Activated CD8-positive, alpha-beta T cell treated with anti-CD3 and anti-CD28 coated beads for 36 hours (primary cell): ENCODE measurements at regions not wholly inside any gene's neighbourhood (a gene's known extent, or its start where the extent isn't known, plus 50 kb on each side); places are given as distances from the start of the nearest gene placed in this dataset.

Source experiments
- ATAC-seq: fragments of 200-7000 bp; cut with Tn5 transposase; one replicate; pipeline ENCODE4 v1.10.0; 2021; ENCODE audit warnings: mild to moderate bottlenecking, moderate library complexity
- CTCF ChIA-PET: fragments of 350-600 bp; sonication (Branson Sonifier 250); formaldehyde crosslinking; loops from one replicate; lab custom pipeline; 2021; ENCODE audit warnings: antibody characterized with exemption; lab: Charles Lee
- POLR2A ChIA-PET: fragments of 350-600 bp; sonication (Branson Sonifier 250); formaldehyde crosslinking; loops from one replicate; lab custom pipeline; 2021; ENCODE audit warnings: antibody characterized with exemption; lab: Charles Lee
- DNase-seq: peaks from one replicate; pipeline ENCODE4 v3.0.0-alpha.2; 2020
- H3K27ac Mint-ChIP-seq: one replicate; pipeline ENCODE4 v1.8.0; 2021; ENCODE audit warnings: mild to moderate bottlenecking, mixed read lengths
- H3K27me3 Mint-ChIP-seq: one replicate; pipeline ENCODE4 v1.8.0; 2021; ENCODE audit warnings: mixed read lengths
- H3K36me3 Mint-ChIP-seq: one replicate; pipeline ENCODE4 v1.8.0; 2021; ENCODE audit warnings: low read depth, mixed read lengths
- H3K4me1 Mint-ChIP-seq: one replicate; pipeline ENCODE4 v1.8.0; 2021; ENCODE audit warnings: low read depth, mixed read lengths
- H3K4me3 Mint-ChIP-seq: one replicate; pipeline ENCODE4 v1.8.0; 2021; ENCODE audit warnings: mild to moderate bottlenecking, moderate library complexity, mixed read lengths
- H3K9me3 Mint-ChIP-seq: one replicate; pipeline ENCODE4 v1.8.0; 2021; ENCODE audit warnings: mixed read lengths
- CTCF ChIP-seq: fragments of 200-600 bp; IDR thresholded peaks from one replicate; pipeline ENCODE4 v1.8.0; 2022; ENCODE audit warnings: antibody characterized with exemption, mild to moderate bottlenecking
- intact Hi-C: fragments of 100-400 bp; cut with micrococcal nuclease; formaldehyde crosslinking; loops from one replicate; pipeline ENCODE4 v1.10.0; 2022

GRCh38 chr4:10760086-10760485 lies 75.5 kb upstream of the CLNK start:
- Mint-ChIP-seq H3K27me3 (peaks cover 1% of the 10 kb centered on the region), H3K9me3 (peaks cover 9% of the 10 kb centered on the region), H3K4me1 (no peaks in the 10 kb centered on the region), H3K36me3 (no peaks in the 10 kb centered on the region), H3K4me3 (no peak overlapping the region), H3K27ac (no peak overlapping the region)
- ChIA-PET POLR2A (no interaction called here), CTCF (no interaction called here)
- intact Hi-C loops, result no loop called here
- ATAC-seq, result no peak
- TF ChIP-seq CTCF, result no peak
- no peak for DNase-seq

- ChIA-PET CTCF (no interaction called here), POLR2A (no interaction called here)
- ATAC-seq (no peak), DNase-seq (no peak)
- H3K27ac Mint-ChIP-seq, result no peak overlapping the region
- H3K36me3 Mint-ChIP-seq, result no peaks in the 10 kb centered on the region
- intact Hi-C loops, result no loop called here
- H3K4me3 Mint-ChIP-seq, result no peak overlapping the region
- no peaks in the 10 kb centered on the region for H3K4me1 Mint-ChIP-seq
- H3K27me3 Mint-ChIP-seq, result peaks cover 1% of the 10 kb centered on the region
- peaks cover 1% of the 10 kb centered on the region for H3K9me3 Mint-ChIP-seq
- TF ChIP-seq CTCF, result no peak
These were observed 74.3 kb upstream of the CLNK start for GRCh38 chr4:10758906-10759305.

GRCh38 chr4:10753856-10754402 lies 69.4 kb upstream of the CLNK start:
- POLR2A ChIA-PET, result no interaction called here
- no peak for ATAC-seq

GRCh38 chr4:10753336-10753735 lies 68.8 kb upstream of the CLNK start:
- no peaks in the 10 kb centered on the region for H3K9me3 Mint-ChIP-seq
- intact Hi-C loops, result no loop called here
- peaks cover 3% of the 10 kb centered on the region for H3K27me3 Mint-ChIP-seq
- H3K4me3 Mint-ChIP-seq, result no peak overlapping the region
- ChIA-PET POLR2A (no interaction called here), CTCF (no interaction called here)
- DNase-seq (no peak), ATAC-seq (no peak)
- TF ChIP-seq CTCF, result no peak
- H3K4me1 Mint-ChIP-seq, result no peaks in the 10 kb centered on the region
- no peaks in the 10 kb centered on the region for H3K36me3 Mint-ChIP-seq
- H3K27ac Mint-ChIP-seq, result no peak overlapping the region

More at GRCh38 chr4:10753856-10754402, 69.4 kb upstream of the CLNK start:
- H3K36me3 Mint-ChIP-seq, result no peaks in the 10 kb centered on the region
- H3K4me1 Mint-ChIP-seq, result no peaks in the 10 kb centered on the region
- H3K27ac Mint-ChIP-seq, result no peak overlapping the region
- no peak overlapping the region for H3K4me3 Mint-ChIP-seq
- no peaks in the 10 kb centered on the region for H3K9me3 Mint-ChIP-seq
- H3K27me3 Mint-ChIP-seq, result peaks cover 1% of the 10 kb centered on the region
- DNase-seq, result no peak
- intact Hi-C loops, result no loop called here
- TF ChIP-seq CTCF, result no peak
- CTCF ChIA-PET, result no interaction called here

GRCh38 chr4:10750714-10751113 lies 66.1 kb upstream of the CLNK start:
- Mint-ChIP-seq H3K27me3 (peaks cover 3% of the 10 kb centered on the region), H3K4me1 (no peaks in the 10 kb centered on the region), H3K27ac (no peak overlapping the region), H3K36me3 (no peaks in the 10 kb centered on the region), H3K4me3 (no peak overlapping the region), H3K9me3 (no peaks in the 10 kb centered on the region)
- TF ChIP-seq CTCF, result no peak
- POLR2A ChIA-PET, result no interaction called here
- no peak for ATAC-seq
- intact Hi-C loops, result no loop called here
- CTCF ChIA-PET, result no interaction called here
- DNase-seq, result no peak
